Body of pancreas (tissue), 4 donors: ENCODE measurements at regions not wholly inside any gene's neighbourhood (a gene's known extent, or its start where the extent isn't known, plus 50 kb on each side); places are given as distances from the start of the nearest gene placed in this dataset.
"Not testable (repeated sequence)": the region's sequence is repeated elsewhere in the genome, so short reads cannot be mapped to it uniquely, and the experiment has no call there.

Experiments used
- ATAC-seq: fragments of 150-250 bp; one replicate; pipeline ENCODE4 v1.9.1; 2016
- DNase-seq, 4 donors: peaks; one replicate each; pipeline ENCODE4 v3.0.0-alpha.2; 2019
- H3K27ac ChIP-seq, 4 donors: fragments of 200-600 bp; sonication (generic); 1 replicate in 3 of 4; 2 replicates in 1 of 4; pipeline versions ENCODE4 v1.5.1 to v1.6.1; 2016 to 2019; ENCODE audit warnings: mild to moderate bottlenecking in 1 of 4, mixed read lengths in 1 of 4, moderate library complexity in 1 of 4
- H3K27me3 ChIP-seq, 2 donors: fragments of 200-600 bp; sonication (generic); one replicate each; pipeline ENCODE4 v1.6.0; 2016; ENCODE audit warnings: mild to moderate bottlenecking in 1 of 2
- H3K36me3 ChIP-seq, 2 donors: fragments of 200-600 bp; sonication (generic); replicated peaks in 1 of 2; 2 replicates each; pipeline ENCODE4 v1.5.1; 2016; ENCODE audit warnings: low read depth in 2 of 2; ENCODE audit not compliant: insufficient read depth in 1 of 2
- H3K4me1 ChIP-seq: fragments of 200-600 bp; sonication (generic); one replicate; pipeline ENCODE4 v1.6.0; 2016
- H3K4me3 ChIP-seq, 2 donors: fragments of 200-600 bp; sonication (generic); 1 replicate in 1 of 2; 2 replicates in 1 of 2; pipeline ENCODE4 v1.5.1; 2016 to 2019
- H3K9me3 ChIP-seq, 3 donors: fragments of 200-600 bp; sonication (generic); 1 replicate in 2 of 3; 2 replicates in 1 of 3; pipeline ENCODE4 v1.5.1; 2016
- POLR2A ChIP-seq, 3 donors: fragments of 450-650 bp; IDR thresholded peaks; one replicate each; pipeline ENCODE4 v1.6.1; 2016; ENCODE audit warnings: antibody characterized with exemption in 3 of 3, mild to moderate bottlenecking in 2 of 3
- WGBS, 2 donors: methylation state at CpG; one replicate each; pipeline ENCODE4 v1.1.5; 2017; 5-methylcytosine and 5-hydroxymethylcytosine counted together
- intact Hi-C: fragments of 100-400 bp; cut with DNase I; formaldehyde crosslinking; loops from one replicate; pipeline ENCODE4 v1.15.1; 2023
- TF ChIP-seq, protein P1 (sequence below), 7 experiments: fragments of 450-650 bp in 4 of 7; fragments of 200-600 bp in 3 of 7; sonication (generic) in 3 of 7; IDR thresholded peaks; one replicate each; pipeline ENCODE4 v1.5.1; 2016 to 2019; ENCODE audit warnings: antibody characterized with exemption in 7 of 7

DNA sequence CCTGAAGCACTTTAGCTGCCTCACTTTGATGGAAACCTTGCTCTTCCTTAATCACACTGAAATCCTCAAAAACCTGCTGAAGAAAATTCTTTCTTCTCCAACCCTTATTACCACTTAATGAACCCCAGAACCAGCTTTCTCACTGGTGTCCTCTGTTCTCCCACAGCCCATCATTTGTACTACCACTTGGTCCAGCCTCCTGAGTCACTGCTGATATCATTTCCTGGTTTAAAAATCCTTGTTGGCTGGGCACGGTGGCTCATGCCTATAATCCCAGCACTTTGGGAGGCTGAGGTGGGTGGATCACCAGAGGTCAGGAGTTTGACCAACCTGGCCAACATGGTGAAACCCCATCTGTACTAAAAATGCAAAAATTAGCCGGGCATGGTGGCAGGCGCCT, 418.6 kb upstream of the KCNMB2 start:
- Histone ChIP-seq H3K9me3 (no peaks in the 10 kb centered on the region), H3K4me3 (no peak overlapping the region), H3K36me3 (no peaks in the 10 kb centered on the region), H3K4me1 (no peaks in the 10 kb centered on the region), H3K27me3 (no peaks in the 10 kb centered on the region), H3K27ac (no peak overlapping the region)
- ATAC-seq: no peak
- intact Hi-C loops: no loop called here
- no peak for TF ChIP-seq POLR2A (IDR thresholded peaks at IDR 0.05)
- TF ChIP-seq, protein P1, sequence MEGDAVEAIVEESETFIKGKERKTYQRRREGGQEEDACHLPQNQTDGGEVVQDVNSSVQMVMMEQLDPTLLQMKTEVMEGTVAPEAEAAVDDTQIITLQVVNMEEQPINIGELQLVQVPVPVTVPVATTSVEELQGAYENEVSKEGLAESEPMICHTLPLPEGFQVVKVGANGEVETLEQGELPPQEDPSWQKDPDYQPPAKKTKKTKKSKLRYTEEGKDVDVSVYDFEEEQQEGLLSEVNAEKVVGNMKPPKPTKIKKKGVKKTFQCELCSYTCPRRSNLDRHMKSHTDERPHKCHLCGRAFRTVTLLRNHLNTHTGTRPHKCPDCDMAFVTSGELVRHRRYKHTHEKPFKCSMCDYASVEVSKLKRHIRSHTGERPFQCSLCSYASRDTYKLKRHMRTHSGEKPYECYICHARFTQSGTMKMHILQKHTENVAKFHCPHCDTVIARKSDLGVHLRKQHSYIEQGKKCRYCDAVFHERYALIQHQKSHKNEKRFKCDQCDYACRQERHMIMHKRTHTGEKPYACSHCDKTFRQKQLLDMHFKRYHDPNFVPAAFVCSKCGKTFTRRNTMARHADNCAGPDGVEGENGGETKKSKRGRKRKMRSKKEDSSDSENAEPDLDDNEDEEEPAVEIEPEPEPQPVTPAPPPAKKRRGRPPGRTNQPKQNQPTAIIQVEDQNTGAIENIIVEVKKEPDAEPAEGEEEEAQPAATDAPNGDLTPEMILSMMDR (IDR thresholded peaks at IDR 0.05): no peak
- DNase-seq: no peak
- WGBS, 2 donors: 92 to 96% methylated on average over 3 of the region's 3 CpGs

DNA sequence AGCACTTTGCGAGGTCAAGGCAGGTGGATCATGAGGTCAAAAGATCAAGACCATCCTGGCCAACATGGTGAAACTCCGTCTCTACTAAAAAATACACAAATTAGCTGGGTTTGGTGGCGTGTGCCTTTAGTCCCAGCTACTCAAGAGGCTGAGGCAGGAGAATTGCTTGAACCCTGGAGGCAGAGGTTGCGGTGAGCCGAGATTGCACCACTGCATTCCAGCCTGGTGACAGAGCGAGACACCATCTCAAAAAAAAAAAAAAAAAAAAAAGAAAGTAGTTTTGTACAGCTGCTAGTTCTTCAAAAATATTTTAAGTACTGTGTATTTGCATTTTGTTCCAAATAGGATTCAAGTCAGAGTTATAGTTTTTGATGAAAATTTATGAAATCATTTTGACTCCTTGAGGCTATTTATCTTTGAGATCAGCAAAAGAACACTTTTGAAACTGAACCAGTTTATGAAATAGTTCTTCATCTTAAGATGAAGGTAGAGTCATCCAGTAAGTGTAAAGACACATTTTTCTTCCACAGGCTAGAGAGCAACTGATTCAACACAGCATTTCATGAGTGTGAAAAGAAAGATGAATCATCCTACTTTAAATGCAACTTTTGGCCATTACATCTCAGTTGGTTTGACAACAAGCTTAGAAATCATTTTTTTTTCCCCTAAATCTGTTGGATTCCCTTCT, 416.5 kb upstream of the KCNMB2 start:
- H3K4me3 ChIP-seq, intact Hi-C loops, H3K4me1 ChIP-seq, H3K36me3 ChIP-seq, ATAC-seq, H3K27me3 ChIP-seq, H3K9me3 ChIP-seq, DNase-seq, H3K27ac ChIP-seq: not testable (repeated sequence)
- WGBS, 2 donors: 80 to 84% methylated on average over 6 of the region's 6 CpGs

DNA sequence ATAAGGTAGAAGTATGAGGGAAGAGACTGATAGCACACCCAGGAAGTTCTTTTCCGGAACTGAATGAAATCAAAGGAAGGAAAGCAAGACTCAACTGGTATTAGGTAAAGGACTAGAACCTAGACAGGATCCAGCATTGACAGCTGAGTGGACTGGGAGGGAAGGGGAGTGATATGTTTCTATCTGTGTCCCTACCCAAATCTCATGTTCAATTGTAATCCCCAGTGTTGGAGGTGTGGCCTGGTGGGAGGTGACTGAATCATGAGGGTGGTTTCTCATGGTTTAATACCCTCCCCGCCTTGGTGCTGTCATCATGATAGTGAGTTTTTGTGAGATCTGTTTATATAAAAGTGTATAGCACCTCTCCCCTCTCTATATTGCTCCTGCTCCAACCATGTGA, 415.9 kb upstream of the KCNMB2 start:
- H3K27ac ChIP-seq: no peak overlapping the region
- ATAC-seq (no peak), DNase-seq (no peak)
- no peaks in the 10 kb centered on the region for H3K36me3 ChIP-seq
- H3K4me3 ChIP-seq: no peak overlapping the region
- H3K4me1 ChIP-seq: no peaks in the 10 kb centered on the region
- no peaks in the 10 kb centered on the region for H3K9me3 ChIP-seq
- intact Hi-C loops: no loop called here
- TF ChIP-seq, protein P1 (IDR thresholded peaks at IDR 0.05): no peak
- TF ChIP-seq POLR2A (IDR thresholded peaks at IDR 0.05): no peak
- WGBS, 2 donors: 68 to 86% methylated on average over 2 of the region's 2 CpGs
- H3K27me3 ChIP-seq: no peaks in the 10 kb centered on the region

DNA sequence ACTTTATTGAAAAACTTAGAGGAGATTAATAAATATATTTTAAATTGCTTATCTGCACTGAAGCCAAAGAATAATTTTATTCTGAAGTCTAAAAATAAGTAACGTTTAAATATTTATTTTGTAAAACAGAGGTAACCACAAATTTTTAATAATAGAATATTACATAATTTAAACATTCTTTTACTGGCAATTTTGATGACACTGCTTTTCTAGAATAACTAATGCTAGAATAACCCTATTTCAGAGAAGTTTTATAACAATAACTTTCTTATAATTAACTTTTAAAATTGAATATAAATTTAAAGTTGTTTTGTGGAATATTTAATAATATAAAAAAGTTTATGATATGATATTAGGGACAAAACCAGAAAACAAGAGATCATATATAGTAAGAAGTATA, 409.6 kb upstream of the KCNMB2 start:
- intact Hi-C loops: no loop called here
- whole genome bisulfite sequencing, 2 donors: 50% methylated on average over 1 of the region's 1 CpG
- Histone ChIP-seq H3K27me3 (no peaks in the 10 kb centered on the region), H3K27ac (no peak overlapping the region), H3K4me3 (no peak overlapping the region), H3K36me3 (no peaks in the 10 kb centered on the region), H3K4me1 (no peaks in the 10 kb centered on the region), H3K9me3 (no peaks in the 10 kb centered on the region)
- no peak for ATAC-seq
- no peak for DNase-seq
- TF ChIP-seq, protein P1 (IDR thresholded peaks at IDR 0.05): no peak
- no peak for TF ChIP-seq POLR2A (IDR thresholded peaks at IDR 0.05)

DNA sequence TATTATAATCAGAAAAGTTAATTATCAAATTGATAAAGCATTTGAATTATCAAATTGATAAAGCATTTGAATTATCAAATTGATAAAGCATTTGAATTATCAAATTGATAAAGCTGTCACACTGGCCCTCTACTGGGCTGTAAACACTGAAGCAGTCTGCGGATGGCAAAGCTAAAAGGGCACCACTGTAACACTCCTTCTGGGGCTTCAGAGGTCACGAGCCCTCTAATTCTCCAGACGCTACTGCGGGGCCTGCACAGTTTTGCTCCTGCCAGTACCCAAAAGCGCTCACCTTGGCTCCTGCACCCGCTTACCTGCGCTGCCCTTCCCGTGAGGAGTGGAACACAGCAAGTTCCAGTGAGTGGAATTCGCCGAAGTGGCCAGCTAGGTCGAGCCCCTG, 409.0 kb upstream of the KCNMB2 start:
- 87 to 91% methylated on average over 11 of the region's 11 CpGs for WGBS, 2 donors
- no peak for DNase-seq
- no peaks in the 10 kb centered on the region for H3K36me3 ChIP-seq
- intact Hi-C loops: no loop called here
- H3K27ac ChIP-seq: no peak overlapping the region
- H3K4me1 ChIP-seq: no peaks in the 10 kb centered on the region
- TF ChIP-seq, protein P1 (IDR thresholded peaks at IDR 0.05): no peak
- TF ChIP-seq POLR2A (IDR thresholded peaks at IDR 0.05): no peak
- no peaks in the 10 kb centered on the region for H3K9me3 ChIP-seq
- H3K4me3 ChIP-seq: no peak overlapping the region
- ATAC-seq: no peak
- H3K27me3 ChIP-seq: no peaks in the 10 kb centered on the region
